GM23338 (cell line): ENCODE measurements at regions not wholly inside any gene's neighbourhood (a gene's known extent, or its start where the extent isn't known, plus 50 kb on each side); places are given as distances from the start of the nearest gene placed in this dataset.

Source experiments
- CREB1 ChIP-seq: fragments of 250-450 bp; sonication (Bioruptor Pico); IDR thresholded peaks from 2 replicates; pipeline ENCODE4 v1.5.0; 2020; ENCODE audit warnings: low read depth, mild to moderate bottlenecking, moderate library complexity
- CTCF ChIP-seq, 2 experiments: fragments of 200-600 bp in 1 of 2; sonication (generic) in 1 of 2; conservative IDR thresholded peaks; 2 replicates each; pipeline versions ENCODE4 v1.5.1 to v1.6.1; 2016 to 2017; ENCODE audit warnings: antibody characterized with exemption in 2 of 2, low read depth in 2 of 2, mild to moderate bottlenecking in 2 of 2, moderate library complexity in 1 of 2
- EZH2phosphoT487 ChIP-seq: fragments of 200-600 bp; sonication (generic); IDR thresholded peaks from one replicate; pipeline ENCODE4 v1.8.1; 2018; ENCODE audit warnings: antibody characterized with exemption; ENCODE audit not compliant: unreplicated experiment
- POLR2AphosphoS5 ChIP-seq: IDR thresholded peaks from 2 replicates; pipeline ENCODE4 v1.6.1; 2016; ENCODE audit warnings: antibody characterized with exemption, low read depth

- no peak for TF ChIP-seq CTCF (conservative IDR thresholded peaks at IDR 0.05; ENCODE audit: low read depth in 2 of 2)
- TF ChIP-seq POLR2AphosphoS5: no peak
- TF ChIP-seq EZH2phosphoT487: no peak
- no peak for TF ChIP-seq CREB1 (CRISPR knock-in tag)
These were observed 795.8 kb downstream of the QKI start for GRCh38 chr6:164210323-164210722.
